ENCODE measurements at regions not wholly inside any gene's neighbourhood (a gene's known extent, or its start where the extent isn't known, plus 50 kb on each side); places are given as distances from the start of the nearest gene placed in this dataset.

DNA sequence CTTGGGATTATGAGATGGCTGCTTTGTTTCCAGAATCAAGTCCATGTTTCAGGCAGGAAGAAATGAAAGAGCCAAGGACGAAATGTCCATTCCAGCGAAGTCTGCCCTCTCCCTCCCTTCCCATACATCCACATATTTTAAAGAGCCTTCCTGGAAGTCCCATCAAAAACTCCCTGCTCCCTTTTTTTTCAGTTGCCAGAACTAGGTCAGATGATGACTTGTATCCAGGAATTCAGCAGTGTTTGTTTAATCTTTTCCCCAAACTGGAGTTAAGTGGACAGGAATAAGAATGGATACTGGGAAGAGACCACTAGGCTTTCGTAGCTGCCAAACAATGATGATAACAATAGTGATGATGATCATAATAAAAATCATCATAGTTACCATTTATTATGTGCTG is 198.7 kb downstream of the MEIS1 start:
- TF ChIP-seq SMC3 (IDR thresholded peaks at IDR 0.05; ENCODE audit: borderline replicate concordance, low read length) (no peak), FOXM1 (IDR thresholded peaks at IDR 0.05; ENCODE audit: low read depth, low read length) (no peak), BHLHE40 (IDR thresholded peaks at IDR 0.05; ENCODE audit: borderline replicate concordance in 1 of 2, low read depth in 2 of 2, low read length in 1 of 2) (no peak), HDGF (IDR thresholded peaks at IDR 0.05) (no peak)

All from GM12878 (cell line).